HG03469 (cell line): ENCODE measurements at regions not wholly inside any gene's neighbourhood (a gene's known extent, or its start where the extent isn't known, plus 50 kb on each side); places are given as distances from the start of the nearest gene placed in this dataset.

Experiments
- ATAC-seq: cut with Tn5 transposase; IDR thresholded peaks from one replicate; pipeline ENCODE4 v1.9.1; 2021; ENCODE audit warnings: mild to moderate bottlenecking, moderate library complexity, moderate number of reproducible peaks; ENCODE audit not compliant: unreplicated experiment

DNA sequence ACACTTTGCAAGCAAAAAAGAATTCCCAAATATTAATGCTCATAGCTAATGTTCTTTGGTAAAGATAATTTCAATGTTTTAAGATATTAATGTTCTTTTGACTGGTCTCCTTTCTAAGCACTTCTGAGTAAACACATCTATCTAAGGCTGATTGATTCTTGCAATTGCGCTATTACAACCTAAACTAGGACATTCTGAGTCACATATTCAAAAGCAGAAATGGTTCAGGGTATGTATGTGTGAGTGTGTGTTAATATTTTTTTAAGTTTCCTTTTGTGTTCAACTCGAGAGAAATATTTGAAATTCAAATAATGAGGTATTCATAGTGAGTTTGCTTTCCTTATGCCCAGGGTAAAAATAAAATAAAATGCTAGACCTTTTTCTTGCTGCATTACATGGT is 203.6 kb upstream of the GRIK3 start:
- ATAC-seq: no peak

DNA sequence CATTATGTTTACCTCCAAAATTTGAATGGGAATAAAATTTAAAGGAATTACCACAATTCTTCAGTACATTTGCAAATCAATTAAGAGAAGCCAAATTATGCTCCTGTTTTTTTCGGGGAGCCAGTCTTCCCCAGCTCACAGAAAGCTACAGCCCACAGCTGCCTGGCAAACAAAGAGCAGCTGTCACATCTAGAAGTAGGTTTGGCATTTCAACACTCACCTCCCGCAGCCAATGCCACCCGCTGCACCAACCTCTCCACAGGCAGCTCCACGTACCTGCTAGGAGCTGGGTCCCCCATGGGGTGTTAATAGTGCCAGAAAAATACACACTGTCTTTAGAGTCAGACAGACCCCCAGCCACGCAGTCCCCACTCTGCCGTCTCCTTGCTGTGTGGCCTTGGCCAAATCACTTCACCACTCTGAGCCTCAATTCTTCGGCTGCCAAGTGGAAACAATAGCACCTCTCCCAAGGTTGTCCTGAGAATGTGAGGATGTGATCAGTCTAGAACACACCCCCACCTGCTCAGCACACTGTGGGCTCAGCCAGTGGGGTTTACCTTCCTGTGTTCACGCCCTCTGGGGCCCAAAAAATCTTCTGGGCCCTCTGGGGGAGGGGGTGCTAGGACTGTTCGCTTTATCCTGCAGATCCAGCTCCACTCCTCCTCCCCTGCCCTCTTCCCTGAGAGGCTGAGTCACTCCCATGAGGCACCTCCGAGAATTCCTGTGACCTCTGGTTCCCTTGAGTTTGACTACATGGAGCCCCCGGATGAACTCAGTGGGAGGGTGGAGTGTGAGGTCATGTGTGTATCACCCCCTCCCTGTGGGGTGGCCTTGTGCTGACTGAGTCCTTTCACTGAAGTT is 204.3 kb upstream of the GRIK3 start:
- no peak for ATAC-seq

DNA sequence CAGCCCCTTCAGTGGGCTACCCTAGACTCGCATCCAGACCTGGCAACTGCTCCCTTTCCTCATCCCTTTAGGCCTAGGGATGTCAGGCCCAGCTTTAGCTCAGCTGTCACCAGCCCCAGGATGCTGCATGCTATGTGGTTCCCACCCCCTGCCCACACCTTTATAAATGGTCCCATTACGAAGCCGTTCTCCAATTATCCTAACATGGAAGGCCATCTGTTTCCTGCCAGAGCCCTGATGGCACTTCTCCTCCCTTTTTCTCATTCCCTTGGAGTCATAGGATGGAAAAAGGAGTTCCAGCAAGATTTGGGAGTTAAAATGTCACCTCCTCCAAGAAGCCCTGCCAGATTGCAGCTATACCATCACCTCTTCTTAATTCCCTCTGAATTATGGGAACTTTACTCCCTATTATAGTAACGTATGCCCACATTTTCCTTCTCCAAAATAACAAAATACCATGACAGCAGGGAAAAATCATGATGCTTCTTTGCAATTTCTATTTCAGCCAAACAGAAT is 205.0 kb upstream of the GRIK3 start:
- ATAC-seq: no peak

DNA sequence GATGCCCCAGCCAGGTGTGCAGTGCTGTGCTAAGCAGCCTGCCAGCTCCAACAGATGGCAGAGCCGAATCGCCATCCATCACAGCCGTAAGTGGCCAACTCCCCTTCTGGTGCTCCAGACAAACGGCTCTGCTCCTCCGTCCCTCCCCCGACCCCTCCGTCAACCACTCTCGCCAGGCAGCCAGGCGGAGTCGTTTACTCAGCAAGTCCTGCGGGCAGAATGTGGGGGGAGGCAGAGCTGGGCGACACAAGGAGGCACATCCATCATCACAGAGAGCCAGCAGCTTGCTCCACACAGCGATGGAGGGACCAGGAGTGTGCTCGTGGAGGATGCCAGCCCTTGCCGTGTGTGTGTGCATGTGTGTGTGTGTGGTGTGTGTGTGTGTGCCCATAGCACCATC is 206.6 kb upstream of the GRIK3 start:
- ATAC-seq: no peak

DNA sequence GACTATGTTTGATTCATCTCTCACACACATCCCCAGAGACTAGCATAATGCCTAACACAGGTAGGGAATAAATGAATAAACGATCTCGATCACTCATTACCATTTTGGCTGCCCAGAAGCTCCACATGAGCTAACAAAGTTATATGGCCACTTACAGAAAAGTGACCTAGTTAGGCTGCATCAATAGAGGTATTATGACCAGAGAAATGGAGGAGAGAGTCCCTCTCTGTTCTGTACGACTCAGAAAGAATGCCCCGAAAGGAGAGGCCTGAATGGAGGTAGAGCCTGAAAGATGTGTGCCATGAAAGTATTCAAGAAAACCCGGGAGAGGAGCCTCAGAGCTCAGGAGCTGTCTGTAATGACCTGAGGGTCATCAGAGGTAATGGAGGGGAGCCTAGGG is 208.2 kb upstream of the GRIK3 start:
- no peak for ATAC-seq

DNA sequence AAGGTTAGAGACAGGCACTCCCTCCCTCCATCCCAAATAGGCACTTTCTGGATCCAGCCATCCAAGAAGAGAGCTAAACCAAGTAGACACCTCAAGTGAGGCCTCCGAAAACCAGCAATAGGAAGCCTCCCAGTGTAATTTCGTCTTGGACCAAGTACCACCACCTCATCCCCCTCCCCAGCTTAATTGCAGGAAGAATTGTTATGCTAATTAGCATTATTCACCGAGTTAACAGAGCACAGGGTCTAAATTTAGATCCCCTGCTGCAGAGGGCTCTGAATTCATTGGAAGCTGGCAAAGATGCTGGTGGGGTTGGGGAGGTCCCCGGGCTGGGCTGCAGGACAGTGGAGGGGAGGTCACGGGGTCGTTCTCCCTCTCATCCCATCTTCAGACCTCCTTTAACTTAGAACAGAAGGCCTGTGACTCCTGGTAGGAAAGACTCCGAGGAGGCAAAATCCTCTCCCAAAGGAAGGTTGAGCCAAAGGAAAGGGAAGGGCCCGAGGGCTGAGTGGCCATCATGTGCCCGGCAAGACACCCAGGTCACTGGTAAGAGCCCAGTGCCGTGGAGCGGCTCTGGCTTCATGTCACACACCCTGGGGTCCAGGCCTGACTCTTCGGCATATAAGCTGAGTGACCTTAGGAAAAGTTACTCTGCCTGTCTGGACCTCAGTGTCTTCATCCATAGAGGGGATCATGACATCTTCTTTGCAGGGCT is 209.2 kb upstream of the GRIK3 start:
- no peak for ATAC-seq

DNA sequence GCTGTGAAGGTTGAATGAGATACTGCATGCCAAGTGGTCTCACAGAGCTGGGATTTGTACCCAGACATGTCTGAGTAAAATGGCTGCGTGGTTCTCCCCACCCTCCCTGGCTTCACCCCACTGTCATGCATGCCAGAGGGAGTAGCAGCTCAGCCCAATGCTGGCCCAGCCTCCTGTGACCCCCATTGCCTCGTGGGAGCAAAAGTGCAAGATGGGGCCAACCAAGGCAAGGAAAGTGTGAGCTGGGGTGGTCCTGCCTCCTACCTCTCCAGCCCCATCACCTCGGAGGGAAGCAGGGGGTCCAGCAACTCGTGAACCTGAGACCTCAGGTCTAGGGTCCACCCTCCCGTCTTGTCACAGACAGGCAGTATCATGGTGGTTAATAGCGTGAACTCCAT is 209.8 kb upstream of the GRIK3 start:
- no peak for ATAC-seq

DNA sequence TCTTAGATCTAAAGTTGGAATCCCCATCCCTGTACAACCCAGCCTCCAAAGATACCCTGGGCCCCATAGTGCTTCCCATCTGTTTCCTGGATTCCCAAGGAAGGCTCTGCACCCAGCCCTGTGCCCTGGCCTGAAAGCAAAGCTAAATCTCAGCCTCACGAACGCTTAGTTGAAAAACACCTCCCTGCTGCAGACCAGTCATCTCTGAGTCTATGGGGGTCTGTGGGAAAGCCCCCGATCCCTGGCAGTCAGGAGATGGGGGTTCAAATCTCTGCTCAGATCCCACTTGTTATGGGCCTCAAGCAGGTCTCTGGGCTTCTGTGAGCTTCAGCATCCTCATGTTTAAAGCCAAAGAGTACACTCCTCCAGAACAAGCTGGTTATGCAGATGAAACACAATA is 210.5 kb upstream of the GRIK3 start:
- ATAC-seq: no peak

DNA sequence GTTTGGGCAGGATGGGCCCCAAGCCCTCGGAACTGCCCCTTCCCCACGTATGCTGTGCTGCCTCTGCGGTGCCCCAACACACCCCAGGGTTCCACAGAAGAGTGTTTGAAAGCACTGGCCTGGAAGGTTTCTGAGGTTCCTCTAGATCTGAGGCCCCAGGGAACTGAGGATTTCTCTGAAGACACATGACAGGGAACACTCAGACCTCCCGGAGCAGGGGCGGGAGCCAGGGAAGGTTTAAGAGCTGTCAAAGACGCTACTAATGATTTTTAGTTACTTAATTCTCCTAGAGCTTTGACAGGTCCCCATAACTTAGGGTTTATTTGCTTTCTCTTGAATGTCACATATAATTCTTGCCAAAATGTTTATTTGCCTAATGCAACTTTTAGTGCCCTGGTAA is 212.3 kb upstream of the GRIK3 start:
- no peak for ATAC-seq

DNA sequence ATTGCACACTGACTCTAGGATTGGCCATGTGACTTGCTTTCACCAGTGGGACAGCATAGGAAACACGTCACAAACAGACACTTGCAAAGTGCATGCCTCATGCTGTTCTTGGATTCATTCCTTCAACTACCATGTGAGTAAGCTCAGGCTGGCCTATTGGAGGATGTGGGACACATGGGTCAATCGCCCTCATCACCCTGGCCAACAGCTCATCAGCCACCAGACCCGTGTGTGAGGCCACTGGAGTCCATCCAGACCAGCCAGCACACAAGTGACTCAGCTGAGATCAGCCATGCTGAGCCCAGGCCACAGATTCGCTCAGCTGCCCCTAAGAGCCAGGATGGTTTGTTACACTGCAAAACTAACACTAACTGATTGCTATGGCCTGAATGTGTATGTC is 216.1 kb upstream of the GRIK3 start:
- ATAC-seq: no peak

DNA sequence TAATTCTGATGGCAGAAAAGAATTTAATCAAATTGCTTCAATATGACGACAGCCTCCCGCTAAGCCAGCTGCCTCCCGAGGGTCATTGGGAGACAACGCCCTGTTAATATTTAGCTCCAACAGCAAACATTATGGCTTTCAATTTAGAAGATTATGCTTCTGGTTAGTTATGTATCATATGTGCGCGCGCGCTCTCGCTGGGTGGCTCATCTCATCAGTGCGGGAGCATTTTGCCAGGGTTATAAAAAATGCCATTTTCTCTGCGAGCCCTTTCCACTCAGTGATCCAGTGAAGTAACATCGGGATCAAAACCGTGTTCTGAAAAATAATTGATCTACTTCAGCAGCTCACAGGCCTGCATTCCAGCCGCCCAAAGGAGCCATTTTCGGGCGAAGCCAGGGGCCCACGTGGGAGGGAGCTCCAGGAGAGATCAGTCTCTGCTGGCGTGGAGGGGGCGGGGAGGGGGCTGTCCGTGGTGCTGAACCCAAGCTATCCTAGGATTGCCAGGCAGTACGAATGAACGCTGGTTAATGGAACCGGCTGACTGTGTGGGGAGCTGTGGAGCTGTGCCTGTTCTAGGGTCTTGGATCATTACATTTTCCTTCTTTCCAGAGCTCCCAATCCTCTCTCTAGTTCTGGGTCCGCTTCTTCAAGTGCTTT is 219.1 kb upstream of the ZC3H12A start:
- no peak for ATAC-seq

DNA sequence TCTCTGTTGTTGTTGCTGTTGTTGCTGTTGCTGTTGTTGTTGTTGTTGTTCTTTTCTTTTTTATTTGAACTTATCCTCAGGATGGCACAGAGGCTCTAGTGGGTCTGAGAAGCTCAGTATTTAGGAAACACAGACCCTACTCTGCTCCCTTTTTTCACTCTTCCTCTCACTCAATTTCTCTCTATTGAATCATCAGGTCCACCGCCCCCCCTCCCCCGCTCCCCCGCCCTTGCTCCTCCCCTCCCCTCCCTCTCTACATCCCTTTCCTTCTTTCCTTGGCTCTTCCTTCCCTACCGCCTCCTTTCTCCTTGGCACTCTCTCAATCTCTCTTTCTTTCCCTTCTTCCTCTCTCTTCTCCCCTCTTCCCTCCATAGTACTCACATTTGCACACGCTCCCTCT is 218.5 kb upstream of the ZC3H12A start:
- ATAC-seq: no peak

DNA sequence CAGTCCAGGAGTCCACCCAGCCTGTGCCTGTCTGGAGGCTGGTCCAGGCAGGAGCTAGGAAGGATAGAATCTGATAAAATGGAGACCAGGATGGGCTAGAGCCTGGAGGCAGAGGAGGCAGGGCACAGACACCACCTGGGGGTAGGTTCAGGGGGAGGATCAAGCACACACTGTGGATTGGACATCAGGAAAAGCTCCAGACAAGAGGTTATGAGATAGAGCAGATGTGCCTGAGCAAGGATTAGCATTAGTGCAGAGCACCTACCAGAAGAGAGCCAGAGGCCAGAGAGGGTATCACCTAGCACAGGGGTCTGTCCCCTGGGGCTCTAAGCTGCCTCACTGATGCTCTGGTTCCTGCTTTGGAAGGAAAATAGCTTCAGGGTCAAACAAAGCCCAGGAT is 216.7 kb upstream of the ZC3H12A start:
- ATAC-seq: no peak

DNA sequence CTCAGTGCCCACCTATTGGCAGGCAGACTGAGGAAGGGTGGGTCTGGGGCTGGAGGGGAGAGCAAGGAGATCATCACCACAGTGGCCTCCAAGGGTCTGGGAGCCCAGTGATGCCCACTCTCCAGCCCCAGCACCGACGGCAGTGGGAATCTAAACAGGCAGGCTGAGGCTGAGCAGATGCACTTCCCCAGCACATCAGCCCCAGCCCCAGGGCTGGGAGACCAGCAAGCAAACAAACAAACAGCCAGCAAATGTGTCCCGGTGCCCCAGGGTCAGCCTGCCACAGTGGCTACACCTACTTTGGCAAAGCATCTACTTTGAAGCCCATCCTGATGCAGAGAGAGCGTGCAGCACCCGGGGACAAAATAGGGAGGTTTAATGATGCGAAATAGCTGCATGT is 216.3 kb upstream of the ZC3H12A start:
- ATAC-seq: no peak

DNA sequence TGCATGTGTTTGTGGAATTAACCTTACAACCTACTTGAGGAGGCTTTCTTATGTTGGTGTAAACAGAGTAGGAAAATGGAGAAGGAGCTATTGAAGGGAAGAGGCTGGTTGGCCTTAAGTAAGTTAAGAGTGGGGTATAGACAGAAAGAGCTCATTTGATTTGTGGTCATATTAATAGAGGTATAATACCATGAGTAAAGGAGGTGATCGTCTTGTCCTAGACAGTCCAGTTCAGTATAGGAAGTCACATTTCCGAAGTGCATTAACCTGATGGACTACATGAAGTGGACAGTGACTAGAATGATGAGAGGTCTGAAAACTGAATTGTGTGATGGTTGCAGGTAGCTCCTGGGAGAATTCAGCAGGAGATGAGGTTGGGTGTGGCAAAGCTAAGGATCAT is 215.4 kb upstream of the ZC3H12A start:
- no peak for ATAC-seq

DNA sequence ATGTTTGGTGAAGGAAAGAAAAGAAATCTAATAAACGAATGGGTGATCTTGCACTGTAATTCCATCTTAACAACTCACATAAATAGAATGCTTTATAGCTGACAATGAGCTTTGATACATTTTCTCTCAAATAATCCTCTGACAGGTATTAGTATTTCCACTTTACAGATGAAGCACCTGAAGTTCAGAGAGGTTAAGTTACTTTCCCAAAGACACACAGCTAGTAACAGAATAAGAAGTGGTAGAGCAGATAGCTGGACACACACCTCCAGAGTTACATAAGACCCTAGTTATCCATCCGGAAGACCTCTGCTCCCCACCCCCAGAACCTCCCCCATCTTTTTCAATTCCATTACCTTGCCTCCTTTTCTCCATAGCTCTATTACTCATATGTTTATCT is 213.3 kb upstream of the ZC3H12A start:
- no peak for ATAC-seq

DNA sequence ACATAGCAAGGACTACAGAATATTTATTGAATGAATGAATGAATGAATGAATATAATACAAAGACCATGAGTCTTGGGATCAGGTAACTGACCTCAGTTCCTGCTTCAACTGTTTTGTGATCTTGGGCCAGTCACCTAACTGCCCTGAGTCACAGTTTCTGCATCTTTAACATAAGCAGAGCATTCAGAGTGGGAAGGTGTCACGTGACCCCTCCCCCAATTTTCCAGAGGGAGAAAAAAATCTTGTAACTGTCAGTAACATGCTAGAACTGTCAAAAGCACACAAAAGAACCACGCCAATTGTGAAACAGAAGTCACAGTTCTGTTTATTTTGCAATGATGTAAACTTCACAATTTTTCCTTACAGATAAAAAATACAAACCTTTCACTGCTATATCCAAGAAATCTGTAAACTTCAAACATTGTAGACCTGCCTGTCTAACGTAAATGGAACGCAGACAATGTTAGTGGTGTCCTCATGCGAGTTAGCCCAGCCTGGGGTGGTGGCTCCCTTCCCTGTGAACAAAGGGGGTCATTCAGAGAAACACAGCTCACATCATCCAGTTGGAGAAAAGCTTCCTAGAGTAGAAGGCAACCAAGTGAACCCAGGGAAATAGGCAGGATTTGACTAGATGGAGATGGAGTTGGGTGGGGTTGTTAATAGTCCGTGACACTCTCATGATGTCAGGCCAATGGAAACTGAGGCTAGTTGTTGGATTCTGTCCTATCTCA is 211.8 kb upstream of the ZC3H12A start:
- ATAC-seq: no peak

DNA sequence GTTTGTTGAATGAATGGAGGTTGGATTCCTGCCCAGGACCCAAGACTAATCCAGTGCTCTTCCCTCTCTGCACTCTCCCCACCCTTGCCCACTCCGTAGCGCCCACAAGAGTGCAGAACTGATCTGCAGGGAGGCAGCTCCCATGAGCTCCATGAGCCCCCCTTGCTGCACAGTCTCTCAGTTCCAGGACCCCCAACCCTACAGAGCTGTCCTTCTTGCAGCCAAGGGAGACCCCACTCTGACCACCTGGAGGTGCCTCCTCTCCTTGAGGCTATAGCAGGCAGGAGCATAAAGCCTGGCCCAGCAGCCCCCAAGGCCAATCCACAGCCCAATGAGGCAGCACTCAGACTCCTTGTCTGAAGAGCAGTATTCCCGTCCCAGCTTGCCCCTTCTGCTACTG is 209.2 kb upstream of the ZC3H12A start:
- no peak for ATAC-seq

DNA sequence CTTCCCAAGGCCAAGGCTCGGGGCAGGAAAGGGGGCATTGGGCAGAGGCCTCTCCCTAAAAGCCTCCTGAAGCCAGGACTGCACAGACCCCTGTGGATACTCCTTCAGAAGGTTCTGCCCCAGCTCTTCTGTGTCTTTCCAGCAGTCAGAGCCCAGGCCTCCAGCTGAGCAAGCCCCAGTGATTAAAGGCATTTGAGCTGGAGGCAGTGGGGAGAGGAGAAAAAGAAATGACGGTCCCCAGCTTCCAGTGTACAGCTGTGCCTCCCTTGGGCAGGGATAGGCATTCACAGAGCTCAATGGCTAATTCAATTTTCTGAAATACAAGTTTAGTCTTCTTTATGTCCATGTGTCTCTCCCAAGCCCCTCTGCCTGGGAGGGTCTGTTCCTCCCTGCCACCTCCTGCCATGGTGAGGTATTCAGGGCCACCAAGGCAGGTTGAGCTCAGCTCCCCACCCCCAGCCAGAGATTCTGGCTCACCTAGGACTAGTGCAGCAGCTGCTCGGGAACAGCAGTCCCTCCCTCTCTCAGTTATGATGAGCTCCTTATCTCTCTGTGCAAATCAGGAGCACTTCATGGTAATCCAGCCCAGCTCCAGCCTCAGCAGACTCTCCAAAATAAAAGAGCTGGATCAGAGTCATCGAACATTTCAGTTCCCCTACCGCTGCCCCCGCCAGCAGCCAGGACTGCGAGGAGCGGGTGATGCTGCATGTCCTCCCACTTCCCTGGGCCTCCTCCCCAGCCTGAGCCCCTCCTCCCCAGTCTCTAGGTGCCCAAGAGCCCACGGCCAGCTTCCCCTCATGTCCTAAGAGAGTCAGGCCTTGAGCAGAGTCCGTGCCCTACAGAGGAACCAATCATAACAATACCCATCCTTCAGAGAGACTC is 208.4 kb upstream of the ZC3H12A start:
- no peak for ATAC-seq
